H9 (cell line): ENCODE measurements at regions not wholly inside any gene's neighbourhood (a gene's known extent, or its start where the extent isn't known, plus 50 kb on each side); places are given as distances from the start of the nearest gene placed in this dataset.
"Not testable (repeated sequence)": the region's sequence is repeated elsewhere in the genome, so short reads cannot be mapped to it uniquely, and the experiment has no call there.

ENCODE experiments used
- DNase-seq: peaks from one replicate; pipeline ENCODE4 v3.0.0-alpha.2; 2017
- H2AFZ ChIP-seq: one replicate; pipeline ENCODE4 v1.6.1; 2013; ENCODE audit warnings: mild to moderate bottlenecking, low read length, control low read depth, moderate library complexity
- H2AK5ac ChIP-seq: 2 replicates; pipeline ENCODE4 v1.6.1; 2013; ENCODE audit warnings: low read length, control low read depth, mixed read lengths; ENCODE audit not compliant: insufficient read length
- H2BK120ac ChIP-seq: one replicate; pipeline ENCODE4 v1.6.1; 2013; ENCODE audit warnings: low read depth, mild to moderate bottlenecking, low read length, control low read depth, inconsistent platforms; ENCODE audit not compliant: poor library complexity, severe bottlenecking
- H2BK12ac ChIP-seq: 2 replicates; pipeline ENCODE4 v1.6.1; 2013; ENCODE audit warnings: low read length, control low read depth, mixed read lengths, low read depth; ENCODE audit not compliant: insufficient read length
- H2BK15ac ChIP-seq: 2 replicates; pipeline ENCODE4 v1.6.1; 2013; ENCODE audit warnings: low read depth, low read length, control low read depth
- H2BK20ac ChIP-seq: one replicate; pipeline ENCODE4 v1.6.1; 2013; ENCODE audit warnings: low read depth, mild to moderate bottlenecking, low read length, control low read depth, inconsistent platforms; ENCODE audit not compliant: poor library complexity, severe bottlenecking
- H2BK5ac ChIP-seq: 2 replicates; pipeline ENCODE4 v1.6.1; 2013; ENCODE audit warnings: low read length, control low read depth, mixed read lengths; ENCODE audit not compliant: insufficient read length
- H3K14ac ChIP-seq: 2 replicates; pipeline ENCODE4 v1.6.1; 2013; ENCODE audit warnings: low read length, control low read depth; ENCODE audit not compliant: insufficient read depth
- H3K18ac ChIP-seq: 2 replicates; pipeline ENCODE4 v1.6.1; 2013; ENCODE audit warnings: low read depth, mild to moderate bottlenecking, mixed read lengths, low read length, control low read depth; ENCODE audit not compliant: insufficient read length
- H3K23ac ChIP-seq: 2 replicates; pipeline ENCODE4 v1.6.1; 2013; ENCODE audit warnings: low read length, control low read depth, mixed read lengths, low read depth; ENCODE audit not compliant: insufficient read length
- H3K23me2 ChIP-seq: 2 replicates; pipeline ENCODE4 v1.6.1; 2013; ENCODE audit warnings: low read depth, mild to moderate bottlenecking, mixed read lengths, low read length, control low read depth; ENCODE audit not compliant: insufficient read length, poor library complexity, severe bottlenecking
- H3K27ac ChIP-seq: 2 replicates; pipeline ENCODE4 v1.5.1; 2013; ENCODE audit warnings: low read length, control low read depth, mixed read lengths, low read depth; ENCODE audit not compliant: insufficient read length
- H3K27me3 ChIP-seq: 2 replicates; pipeline ENCODE4 v1.6.1; 2013; ENCODE audit warnings: low read length, control low read depth, inconsistent platforms; ENCODE audit not compliant: insufficient read depth
- H3K4ac ChIP-seq: 2 replicates; pipeline ENCODE4 v1.6.1; 2013; ENCODE audit warnings: low read depth, mild to moderate bottlenecking, control low read depth, inconsistent platforms, low read length, moderate library complexity
- H3K4me1 ChIP-seq: 2 replicates; pipeline ENCODE4 v1.6.1; 2013; ENCODE audit warnings: low read length, control low read depth, inconsistent platforms; ENCODE audit not compliant: insufficient read depth
- H3K4me2 ChIP-seq: 2 replicates; pipeline ENCODE4 v1.6.1; 2013; ENCODE audit warnings: low read length, control low read depth, mixed read lengths; ENCODE audit not compliant: insufficient read length, insufficient read depth
- H3K56ac ChIP-seq: 2 replicates; pipeline ENCODE4 v1.6.1; 2013; ENCODE audit warnings: low read depth, mild to moderate bottlenecking, mixed read lengths, low read length, control low read depth; ENCODE audit not compliant: insufficient read length
- H3K79me1 ChIP-seq: 2 replicates; pipeline ENCODE4 v1.6.1; 2013; ENCODE audit warnings: low read depth, mild to moderate bottlenecking, moderate library complexity, low read length, control low read depth, inconsistent platforms; ENCODE audit not compliant: insufficient read depth, poor library complexity, severe bottlenecking
- H3K79me2 ChIP-seq: 2 replicates; pipeline ENCODE4 v1.6.1; 2013; ENCODE audit warnings: low read length, control low read depth, inconsistent platforms; ENCODE audit not compliant: insufficient read depth
- H3K9ac ChIP-seq: 2 replicates; pipeline ENCODE4 v1.6.1; 2013; ENCODE audit warnings: low read length, control low read depth, mixed read lengths; ENCODE audit not compliant: insufficient read length; ENCODE audit errors: extremely low read depth
- H3K9me3 ChIP-seq: one replicate; pipeline ENCODE4 v1.6.1; 2013; ENCODE audit warnings: low read depth, low read length, inconsistent platforms; ENCODE audit not compliant: control insufficient read depth
- H3T11ph ChIP-seq: one replicate; pipeline ENCODE4 v1.6.1; 2013; ENCODE audit warnings: mild to moderate bottlenecking, low read length, control low read depth, inconsistent platforms
- H4K20me1 ChIP-seq: one replicate; pipeline ENCODE4 v1.6.1; 2013; ENCODE audit not compliant: control insufficient read depth, insufficient read length, insufficient read depth
- H4K5ac ChIP-seq: 2 replicates; pipeline ENCODE4 v1.6.1; 2013; ENCODE audit warnings: low read depth, mild to moderate bottlenecking, mixed read lengths, low read length, control low read depth; ENCODE audit not compliant: insufficient read length
- H4K8ac ChIP-seq: replicated peaks from 2 replicates; pipeline ENCODE4 v1.6.1; 2013; ENCODE audit warnings: low read length, control low read depth, mixed read lengths, low read depth; ENCODE audit not compliant: insufficient read length
- H4K91ac ChIP-seq: 2 replicates; pipeline ENCODE4 v1.6.1; 2013; ENCODE audit warnings: low read depth, mild to moderate bottlenecking, moderate library complexity, mixed read lengths, low read length, control low read depth; ENCODE audit not compliant: insufficient read length
- H3K27ac Mint-ChIP-seq, 3 experiments: 2 replicates in 2 of 3; 3 replicates in 1 of 3; pipeline ENCODE4 v1.8.0; 2020 to 2021; ENCODE audit warnings: mixed read lengths in 3 of 3, mild to moderate bottlenecking in 1 of 3, moderate library complexity in 1 of 3
- H3K27me3 Mint-ChIP-seq: 2 replicates; pipeline ENCODE4 v1.8.0; 2021; ENCODE audit warnings: low read depth, mild to moderate bottlenecking, moderate library complexity, mixed read lengths
- H3K36me3 Mint-ChIP-seq, 3 experiments: 2 replicates in 2 of 3; 3 replicates in 1 of 3; pipeline ENCODE4 v1.8.0; 2020 to 2021; ENCODE audit warnings: low read depth in 3 of 3, mixed read lengths in 3 of 3; ENCODE audit not compliant: insufficient read depth in 1 of 3
- H3K4me1 Mint-ChIP-seq, 2 experiments: 2 replicates each; pipeline ENCODE4 v1.8.0; 2020; ENCODE audit warnings: mixed read lengths in 2 of 2
- H3K4me3 Mint-ChIP-seq, 2 experiments: 2 replicates in 1 of 2; 3 replicates in 1 of 2; pipeline ENCODE4 v1.8.0; 2020 to 2021; ENCODE audit warnings: mild to moderate bottlenecking in 2 of 2, mixed read lengths in 2 of 2, moderate library complexity in 1 of 2
- H3K9me3 Mint-ChIP-seq, 2 experiments: 2 replicates in 1 of 2; 3 replicates in 1 of 2; pipeline ENCODE4 v1.8.0; 2020; ENCODE audit warnings: mild to moderate bottlenecking in 2 of 2, mixed read lengths in 2 of 2, moderate library complexity in 1 of 2
- CTCF ChIP-seq: fragments of 200-600 bp; sonication (generic); conservative IDR thresholded peaks from 3 replicates; pipeline ENCODE4 v1.8.0; 2021; ENCODE audit warnings: antibody characterized with exemption, mild to moderate bottlenecking
- WGBS: extraction: QIAGEN DNeasy Blood & Tissue Kit; methylation state at CpG from one replicate; pipeline ENCODE4 v1.1.7; 2013; ENCODE audit warnings: missing lambda C conversion rate, low lambda C conversion rate, mixed read lengths; ENCODE audit not compliant: insufficient read length; ENCODE audit errors: extremely low coverage; 5-methylcytosine and 5-hydroxymethylcytosine counted together

GRCh38 chr15:26032162-26032846 is 169.2 kb upstream of the ATP10A start:
- Histone ChIP-seq H4K20me1 (peaks cover 3% of the 10 kb centered on the region), H4K5ac (no peak overlapping the region), H3K9me3 (no peaks in the 10 kb centered on the region), H3K9ac (no peak overlapping the region), H3K79me1 (no peaks in the 10 kb centered on the region), H2BK120ac (no peak overlapping the region), H2BK5ac (no peak overlapping the region), H2BK12ac (no peak overlapping the region), H2AFZ (no peak overlapping the region), H3K4me1 (peaks cover 5% of the 10 kb centered on the region; the same call in 1 of the 2 replicates), H4K91ac (no peak overlapping the region), H3K14ac (no peak overlapping the region; the same call in 1 of the 2 replicates), H2BK20ac (no peak overlapping the region), H3T11ph (no peak overlapping the region), H3K79me2 (no peaks in the 10 kb centered on the region), H3K56ac (no peak overlapping the region), H3K4me2 (no peak overlapping the region), H3K23ac (no peak overlapping the region), H3K18ac (no peak overlapping the region), H2AK5ac (no peak overlapping the region), H4K8ac (no peak overlapping the region), H3K23me2 (no peaks in the 10 kb centered on the region), H3K27ac (no peak overlapping the region), H3K27me3 (no peaks in the 10 kb centered on the region), H2BK15ac (no peak overlapping the region; the same call in 1 of the 2 replicates), H3K4ac (no peak overlapping the region)
- H3K36me3 Mint-ChIP-seq, result no peaks in the 10 kb centered on the region
- no peaks in the 10 kb centered on the region for H3K9me3 Mint-ChIP-seq
- no peak overlapping the region; a peak in 1 of 7 replicates for H3K27ac Mint-ChIP-seq
- peaks cover 17% of the 10 kb centered on the region in 2 experiments for H3K4me1 Mint-ChIP-seq
- TF ChIP-seq CTCF, result no peak
- H3K27me3 Mint-ChIP-seq, result no peaks in the 10 kb centered on the region
- DNase-seq, result no peak
- no peak overlapping the region for H3K4me3 Mint-ChIP-seq
- WGBS, result no CpG with 5 or more reads among the region's 9 CpGs

GRCh38 chr15:26029586-26029985 is 166.5 kb upstream of the ATP10A start:
- H3T11ph ChIP-seq, H2BK15ac ChIP-seq, H3K9me3 Mint-ChIP-seq, H4K20me1 ChIP-seq, H2AFZ ChIP-seq, H4K5ac ChIP-seq, H4K8ac ChIP-seq, H2BK120ac ChIP-seq, H4K91ac ChIP-seq, H3K4ac ChIP-seq, H3K4me3 Mint-ChIP-seq, H3K56ac ChIP-seq, H3K27me3 Mint-ChIP-seq, H3K9me3 ChIP-seq, H3K4me2 ChIP-seq, H3K23ac ChIP-seq, H3K79me1 ChIP-seq, H3K27me3 ChIP-seq, H2BK5ac ChIP-seq, H3K14ac ChIP-seq, H2BK20ac ChIP-seq, H3K27ac Mint-ChIP-seq, H3K4me1 ChIP-seq, DNase-seq, H3K36me3 Mint-ChIP-seq, H3K23me2 ChIP-seq, H3K18ac ChIP-seq, H3K27ac ChIP-seq, H3K79me2 ChIP-seq, H3K9ac ChIP-seq, H2BK12ac ChIP-seq, H2AK5ac ChIP-seq: not testable (repeated sequence)
- no CpG with 5 or more reads among the region's 7 CpGs for WGBS
- H3K4me1 Mint-ChIP-seq, result peaks cover 23% of the 10 kb centered on the region in 2 experiments
